CD4-positive, alpha-beta T cell treated with Interferon alpha-2 for 1 hour (primary cell): ENCODE measurements at regions not wholly inside any gene's neighbourhood (a gene's known extent, or its start where the extent isn't known, plus 50 kb on each side); places are given as distances from the start of the nearest gene placed in this dataset.

Experiments used
- DNase-seq, 2 donors: peaks; one replicate each; pipeline ENCODE4 v3.0.0-alpha.2; 2020 to 2022

DNA sequence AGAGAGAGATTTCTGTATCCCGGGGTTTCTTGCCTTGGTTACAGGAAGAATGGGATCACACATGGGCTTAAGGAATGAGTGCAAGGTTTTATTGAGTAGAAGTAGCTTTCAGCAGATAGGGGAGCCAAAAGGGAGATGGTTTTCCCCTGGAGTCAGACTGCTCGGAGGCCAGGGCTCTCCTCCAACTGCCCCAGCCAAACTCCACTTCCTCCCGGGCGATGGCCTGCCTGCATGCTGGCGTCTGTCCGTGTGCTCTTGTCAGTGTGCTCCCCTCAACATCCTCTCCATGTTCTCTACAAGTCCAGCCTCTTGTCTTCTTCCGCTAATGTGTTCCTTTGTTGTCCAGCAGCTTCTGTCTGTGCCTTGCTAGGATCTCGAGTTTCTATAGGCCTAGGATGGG lies 421.3 kb upstream of the ADGRL2 start:
- DNase-seq, result no peak

DNA sequence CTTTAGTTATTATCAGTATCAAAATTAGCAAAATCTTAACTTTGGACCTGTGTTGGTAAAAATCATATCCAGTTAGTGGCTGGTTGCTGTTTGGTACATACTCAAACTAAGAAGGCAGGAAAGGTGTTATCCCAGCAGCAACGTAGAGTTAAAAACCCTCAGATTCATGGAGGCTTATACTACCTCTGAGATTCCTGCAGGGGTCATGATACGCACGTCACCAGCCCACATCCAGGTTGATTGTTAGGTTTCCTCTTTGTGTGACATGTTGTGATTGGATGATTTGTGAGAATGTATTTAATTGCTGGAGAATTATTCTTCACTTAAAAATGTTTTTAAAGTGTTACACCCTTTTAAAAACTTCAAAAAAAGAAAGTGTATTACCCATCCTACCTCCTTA lies 423.3 kb upstream of the ADGRL2 start:
- no peak for DNase-seq

DNA sequence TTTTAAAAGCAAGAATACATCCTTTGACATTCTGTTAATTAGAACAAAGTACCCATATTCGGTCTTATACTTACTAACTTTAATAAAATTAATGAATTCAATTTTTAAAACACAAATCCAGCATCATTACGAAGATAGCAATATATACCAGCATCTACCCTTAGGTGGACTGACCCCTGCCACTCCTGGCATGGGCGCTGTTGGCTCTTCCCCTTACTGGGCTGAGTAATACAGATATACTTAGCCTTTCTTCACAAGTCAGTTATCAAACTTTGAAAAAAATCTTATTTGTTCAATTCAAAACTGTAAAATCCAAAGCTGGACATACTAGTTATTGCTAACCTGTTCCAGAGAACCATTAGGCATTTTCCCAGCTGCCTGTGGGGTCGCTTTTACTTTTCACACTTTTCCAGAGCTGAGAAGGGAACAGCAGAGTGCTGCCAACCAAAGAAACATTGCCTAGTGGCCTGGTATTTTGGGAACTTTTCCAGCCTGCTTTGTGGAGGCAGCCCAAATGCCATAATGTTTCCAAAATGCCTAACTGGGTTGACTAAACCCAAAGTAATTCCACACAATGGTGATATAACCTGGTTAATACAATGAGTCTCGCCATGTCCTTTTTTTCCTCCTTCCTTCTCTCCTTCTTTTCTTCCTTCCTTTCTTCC lies 424.7 kb upstream of the ADGRL2 start:
- no peak for DNase-seq

DNA sequence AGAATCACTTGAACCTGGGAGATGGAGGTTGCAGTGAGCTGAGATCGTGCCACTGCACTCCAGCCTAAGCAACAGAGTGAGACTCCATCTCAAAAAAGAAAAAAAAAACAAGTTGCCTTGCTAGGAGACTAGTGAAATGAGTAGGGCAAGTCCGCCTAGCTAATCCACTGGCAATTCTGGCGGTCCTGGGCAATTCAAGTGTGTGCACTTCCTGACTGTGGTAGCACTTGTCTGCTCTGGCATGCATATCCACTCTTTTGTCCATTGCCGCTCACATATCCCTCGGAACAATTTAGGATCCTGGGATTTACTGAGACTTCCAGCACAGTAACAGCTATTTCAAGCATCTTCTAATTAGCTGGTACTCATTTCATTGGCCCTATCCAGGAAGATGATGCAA lies 426.3 kb upstream of the ADGRL2 start:
- no peak for DNase-seq

DNA sequence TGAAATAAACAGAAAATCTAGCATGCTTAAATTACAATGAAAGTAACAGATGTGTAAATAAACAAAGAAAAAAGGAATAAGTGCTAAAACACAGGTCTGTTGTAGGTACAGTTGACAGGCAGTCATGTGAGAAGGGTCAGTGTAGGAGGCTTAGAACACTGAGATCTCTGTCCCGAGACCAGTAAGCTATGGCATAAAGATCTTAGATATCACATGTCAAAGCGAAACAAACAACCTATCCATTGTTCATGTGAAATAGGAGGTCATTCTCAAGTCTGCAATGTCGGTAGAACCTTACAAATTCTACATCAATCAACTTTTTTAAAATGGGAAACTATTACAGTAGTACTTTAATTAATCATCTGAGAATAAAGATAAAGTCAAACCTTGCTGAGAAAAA lies 428.9 kb upstream of the ADGRL2 start:
- no peak for DNase-seq

DNA sequence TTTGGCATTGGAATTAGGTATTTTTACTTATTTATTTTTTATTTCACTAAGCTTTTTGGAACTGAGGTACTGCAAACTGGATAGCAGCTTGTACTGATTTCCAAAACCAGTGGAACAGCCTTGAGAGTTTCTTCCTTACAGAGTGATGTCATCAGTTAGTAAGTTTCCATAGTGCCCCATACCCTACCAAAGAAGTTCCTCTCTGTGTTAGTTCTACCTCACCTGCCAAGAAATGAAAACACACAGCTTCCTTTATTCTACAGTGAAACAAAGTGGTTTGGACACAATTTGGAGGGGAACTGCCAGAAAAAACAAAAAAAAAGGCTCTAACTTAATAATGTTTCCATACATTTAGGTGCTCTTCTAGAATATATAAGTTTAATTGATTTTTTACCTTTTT lies 430.9 kb upstream of the ADGRL2 start:
- no peak for DNase-seq

DNA sequence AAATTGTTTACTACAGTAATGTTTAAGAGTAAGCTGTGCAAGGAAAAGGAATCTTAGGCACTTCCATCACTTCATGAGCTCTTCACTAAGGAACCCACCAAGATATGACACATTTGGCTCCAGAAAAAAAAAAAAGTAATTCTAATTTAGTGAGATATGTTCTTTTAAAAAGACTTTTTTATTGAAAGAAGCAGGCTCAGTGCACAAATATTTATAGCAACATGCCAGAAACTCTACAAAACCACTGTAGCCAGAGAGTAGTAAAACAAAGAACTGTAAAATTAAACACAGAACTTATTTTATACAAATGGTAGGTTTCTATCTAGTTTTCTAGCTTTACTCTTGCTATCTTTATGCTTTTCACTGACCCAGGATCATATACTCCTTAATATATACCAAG lies 434.6 kb upstream of the ADGRL2 start:
- no peak for DNase-seq

DNA sequence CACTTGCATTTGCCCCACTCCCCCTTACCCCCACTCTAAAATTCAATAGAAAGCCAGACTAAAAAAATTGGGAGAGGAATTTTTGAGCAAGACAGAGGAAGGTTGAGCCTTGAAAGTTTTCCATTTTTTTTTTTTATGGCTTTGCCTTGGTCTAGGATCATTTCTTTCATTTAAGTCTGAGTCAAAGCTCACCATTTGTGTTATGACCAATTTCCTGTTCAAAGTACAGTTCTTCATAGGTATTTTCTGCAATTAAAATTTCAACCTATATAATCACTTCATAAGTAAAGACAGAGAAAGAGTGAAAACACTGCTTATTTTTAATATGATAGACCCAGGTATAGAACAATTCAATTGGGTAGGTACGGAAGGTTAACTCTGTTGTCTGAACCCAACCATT lies 436.6 kb upstream of the ADGRL2 start:
- no peak for DNase-seq

DNA sequence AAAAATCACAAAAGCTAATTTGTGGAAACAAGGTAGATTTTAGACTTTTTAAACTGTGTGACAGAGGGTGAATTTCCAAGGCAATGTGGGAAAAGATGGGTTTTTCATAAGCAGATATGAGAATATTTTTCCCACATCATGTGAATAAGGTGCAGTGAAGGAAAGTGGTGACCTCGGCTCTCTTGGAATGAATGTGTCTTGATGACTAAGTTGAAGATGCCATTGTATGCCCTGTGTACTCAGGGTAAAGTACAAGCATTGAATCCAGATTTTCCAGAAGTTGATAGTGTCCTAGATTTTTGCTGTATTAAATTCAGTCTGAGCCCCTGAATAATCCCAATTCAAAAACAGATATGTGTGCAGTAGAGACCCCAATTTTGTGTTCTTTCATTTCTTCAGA lies 442.6 kb upstream of the ADGRL2 start:
- no peak for DNase-seq

DNA sequence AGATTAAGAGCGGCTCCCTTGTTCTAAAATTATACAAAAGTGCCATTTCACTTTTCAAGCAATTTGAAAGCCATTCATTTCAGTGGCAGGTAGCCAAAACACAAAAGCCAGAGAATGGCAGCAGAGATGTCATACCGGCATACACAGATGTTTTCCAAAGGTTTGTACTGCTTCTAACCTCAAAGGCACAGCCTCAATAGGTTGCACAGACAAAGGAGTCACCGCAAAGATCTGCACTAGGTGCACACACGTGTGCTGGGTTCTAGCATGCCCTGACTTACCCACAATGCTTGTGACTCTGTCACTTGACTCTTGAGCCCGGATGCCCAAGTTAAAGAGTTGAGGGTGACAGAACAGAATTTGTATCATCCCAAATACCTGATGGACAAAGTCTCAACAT lies 448.9 kb upstream of the ADGRL2 start:
- DNase-seq, result no peak

DNA sequence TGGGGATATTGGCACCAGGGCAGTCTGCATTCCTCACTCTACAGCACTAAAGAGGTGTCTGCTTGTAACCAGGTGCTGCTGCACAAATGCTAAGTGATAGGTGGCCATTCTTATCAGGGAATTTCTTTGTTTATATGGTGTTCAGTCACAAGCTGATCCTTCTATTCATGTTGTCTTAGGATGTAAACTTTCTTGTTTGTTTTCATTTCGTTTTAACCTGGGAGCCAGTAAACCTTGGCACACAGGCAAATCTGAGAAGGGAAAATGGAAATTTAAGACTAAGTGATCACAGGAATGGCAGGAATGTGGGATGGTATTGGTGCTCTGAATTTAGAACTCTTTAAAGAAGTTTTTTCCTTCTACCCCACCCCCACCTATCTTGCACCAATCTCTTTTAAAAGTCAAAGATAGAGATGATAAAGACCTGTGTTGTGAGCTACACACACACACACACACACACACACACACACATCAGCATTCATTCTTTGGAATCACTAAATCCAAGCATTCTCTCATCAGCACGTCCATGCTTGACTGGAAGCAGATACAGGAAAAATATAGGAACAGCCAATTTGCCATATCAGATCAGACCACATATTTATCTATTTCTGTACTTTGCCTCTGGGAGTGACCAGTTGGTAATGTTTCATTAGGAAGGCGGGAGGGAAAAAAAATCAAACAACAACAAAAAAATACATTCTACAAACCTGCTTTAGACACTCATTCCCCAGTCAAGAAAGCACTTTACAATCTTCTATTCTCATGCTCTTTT lies 451.4 kb upstream of the ADGRL2 start:
- no peak for DNase-seq

DNA sequence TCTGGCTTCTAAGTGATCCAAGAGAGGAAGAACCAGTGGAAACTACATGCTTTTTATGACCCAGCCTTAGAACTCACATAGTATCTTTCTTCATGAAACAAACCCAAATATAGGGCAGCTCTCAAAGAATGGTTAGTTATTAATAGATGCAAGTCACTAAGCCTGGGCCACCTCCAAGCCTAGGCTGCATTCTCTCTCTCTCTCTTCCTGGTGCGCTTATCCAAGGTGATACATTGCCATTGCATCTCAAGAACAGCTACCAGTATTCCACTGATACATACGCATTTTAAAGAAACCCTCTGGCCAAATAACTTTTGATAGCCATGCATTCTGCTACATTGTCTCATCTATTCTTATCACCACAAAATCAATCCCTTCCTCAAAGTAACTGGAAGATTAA lies 455.6 kb upstream of the ADGRL2 start:
- no peak for DNase-seq

DNA sequence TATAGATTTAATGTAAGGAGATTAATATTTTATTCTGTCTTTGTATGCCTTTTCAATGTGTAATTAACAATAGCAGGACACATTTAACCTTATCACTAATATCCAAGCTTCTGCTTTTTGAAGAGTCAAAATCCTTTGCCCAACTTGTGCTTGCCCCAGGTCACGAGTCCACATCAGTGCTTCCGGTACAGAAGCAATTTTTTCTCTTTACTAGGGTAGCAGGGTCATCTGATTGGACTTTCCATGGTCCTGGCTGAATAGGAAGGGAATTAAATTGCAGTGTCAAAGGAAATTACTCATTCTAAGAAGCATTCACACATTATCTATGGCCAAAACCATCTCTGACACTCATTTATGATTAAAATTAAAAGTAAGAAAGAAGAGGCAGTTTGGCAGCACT lies 460.5 kb upstream of the ADGRL2 start:
- no peak for DNase-seq

DNA sequence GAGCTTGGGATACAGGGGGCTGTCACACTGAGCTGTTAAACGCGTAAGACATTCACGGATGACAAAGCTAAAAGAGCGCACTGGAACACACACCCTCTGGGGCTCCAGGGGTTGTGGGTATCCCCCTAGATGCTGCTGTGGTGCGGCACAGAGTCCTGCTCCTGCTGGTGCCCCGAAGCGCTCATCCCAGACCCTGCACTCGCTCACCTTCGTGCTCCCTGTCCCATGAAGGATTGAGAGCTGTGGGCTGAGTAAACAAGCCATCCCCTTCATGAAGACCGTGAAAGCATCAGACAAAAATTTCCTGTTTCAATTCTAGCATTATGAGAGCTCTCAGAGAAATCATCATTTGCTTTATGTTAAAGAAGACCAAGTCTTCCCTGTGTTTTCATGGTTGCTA lies 463.5 kb upstream of the ADGRL2 start:
- DNase-seq, result no peak

DNA sequence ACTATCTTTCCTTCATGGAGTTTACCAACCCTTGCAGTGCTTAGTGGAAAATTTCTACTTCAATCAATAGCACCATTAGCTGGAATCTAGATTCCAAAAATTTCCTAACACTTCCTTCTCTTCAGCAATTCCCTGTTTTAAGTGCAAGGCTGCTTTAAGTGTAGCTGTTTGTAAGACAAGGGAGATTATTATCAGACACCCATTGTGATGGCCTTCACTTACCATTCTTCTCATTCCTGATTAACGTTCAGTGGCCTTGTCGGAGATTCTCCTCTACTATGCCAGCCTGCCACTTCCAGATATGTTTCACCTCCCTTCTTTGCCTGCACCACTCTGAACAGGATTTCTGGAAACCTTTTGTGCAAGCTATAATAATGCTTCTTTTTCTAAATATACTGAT lies 464.9 kb upstream of the ADGRL2 start:
- no peak for DNase-seq

DNA sequence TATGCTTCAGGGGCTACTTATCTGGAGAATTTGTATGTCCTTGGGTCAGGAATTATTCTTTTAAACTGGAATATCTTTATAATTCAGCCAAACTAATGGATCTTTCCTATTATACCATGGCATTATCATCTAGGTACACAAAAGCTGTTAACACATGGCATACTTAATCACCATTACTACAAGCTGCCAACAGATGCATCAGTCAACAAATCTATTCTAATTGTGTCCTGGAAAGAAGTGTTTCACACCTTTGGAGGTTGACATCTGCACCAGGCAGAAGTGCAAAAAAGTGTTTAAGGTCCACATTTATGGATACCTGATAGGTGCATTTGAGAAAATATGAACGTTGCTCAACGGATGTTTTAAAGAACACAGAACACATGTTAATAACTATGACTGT lies 470.2 kb upstream of the ADGRL2 start:
- no peak for DNase-seq

DNA sequence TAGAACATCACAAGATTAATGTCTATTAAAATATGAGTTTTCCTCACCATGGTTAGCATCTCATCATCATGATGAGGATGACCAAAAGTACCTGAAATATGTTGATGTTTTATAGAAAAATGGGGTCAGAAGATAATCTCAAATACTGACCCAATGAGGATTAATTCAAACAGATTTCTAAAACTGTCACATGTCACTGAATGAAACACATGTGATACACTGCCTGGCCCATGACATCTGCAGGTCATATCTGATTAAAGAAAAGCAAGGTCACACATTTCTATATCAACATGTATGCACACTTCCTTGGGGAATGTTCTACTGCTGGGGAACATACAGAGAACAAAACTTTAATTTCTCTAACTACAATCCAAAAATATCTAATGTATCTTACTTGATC lies 470.6 kb upstream of the ADGRL2 start:
- DNase-seq, result no peak

DNA sequence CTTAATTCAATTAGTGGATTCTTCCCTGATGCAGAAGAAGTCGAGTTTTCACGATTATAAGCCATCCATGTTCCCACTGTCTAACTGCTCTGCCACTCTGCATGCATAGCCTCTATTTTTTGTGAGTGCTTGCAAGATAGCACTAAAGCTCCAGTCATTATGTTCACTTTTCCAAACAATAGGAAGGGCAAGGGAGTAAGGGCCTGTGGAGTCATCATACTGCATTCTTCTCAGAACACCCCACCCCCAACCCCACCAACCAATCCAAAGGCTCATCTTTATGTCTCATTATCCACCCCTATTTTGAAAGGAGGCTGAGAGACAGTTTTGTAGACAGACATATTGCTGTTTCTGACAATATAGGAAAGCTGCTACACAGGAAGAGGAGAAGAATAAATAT lies 471.7 kb upstream of the ADGRL2 start:
- DNase-seq, result no peak

DNA sequence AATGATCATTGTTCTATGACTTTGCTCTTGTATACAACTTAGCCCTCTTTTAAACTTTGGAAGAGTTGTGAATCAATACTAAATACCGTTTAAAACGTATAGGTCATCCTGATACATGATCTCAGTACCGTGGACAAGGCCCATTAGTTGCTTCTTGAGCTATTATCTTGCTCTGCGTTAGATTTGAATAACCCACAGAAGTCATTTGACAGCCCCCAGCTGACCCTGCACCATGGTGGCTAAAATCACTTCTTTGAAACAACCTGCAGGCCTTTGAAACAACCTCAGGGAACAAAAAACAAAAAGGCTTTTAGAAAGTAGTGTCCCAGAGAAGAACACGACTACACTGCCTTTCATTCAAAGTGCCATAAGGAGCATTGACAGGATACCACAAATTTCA lies 473.0 kb upstream of the ADGRL2 start:
- no peak for DNase-seq

DNA sequence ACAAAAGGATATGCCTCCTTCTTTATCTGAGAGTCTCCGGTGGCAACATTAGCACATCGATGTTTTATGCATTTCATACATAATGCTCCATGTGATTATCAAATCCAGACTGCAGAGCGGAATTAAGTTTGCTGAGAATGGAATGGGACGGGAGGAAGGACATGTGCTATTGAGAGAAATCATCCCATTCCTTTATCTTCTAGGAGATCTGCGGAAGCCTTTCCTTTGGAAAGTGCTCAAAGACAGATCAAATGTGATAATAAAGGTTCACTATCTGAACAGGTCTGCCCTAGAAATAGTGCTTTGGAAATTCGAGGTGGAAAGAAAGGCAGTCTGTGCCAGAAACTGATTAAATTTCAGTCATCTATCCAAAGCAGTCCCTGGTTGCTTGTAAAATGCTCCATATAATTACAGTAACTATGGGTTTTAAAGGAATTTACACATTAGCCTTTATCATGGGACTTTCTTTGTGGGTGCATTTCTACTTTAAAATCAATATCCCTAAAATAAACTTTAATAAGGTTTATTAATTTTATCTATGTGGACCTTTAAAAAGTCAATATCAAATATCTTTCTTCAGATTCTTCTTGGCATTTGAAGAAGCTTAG lies 473.5 kb upstream of the ADGRL2 start:
- no peak for DNase-seq

DNA sequence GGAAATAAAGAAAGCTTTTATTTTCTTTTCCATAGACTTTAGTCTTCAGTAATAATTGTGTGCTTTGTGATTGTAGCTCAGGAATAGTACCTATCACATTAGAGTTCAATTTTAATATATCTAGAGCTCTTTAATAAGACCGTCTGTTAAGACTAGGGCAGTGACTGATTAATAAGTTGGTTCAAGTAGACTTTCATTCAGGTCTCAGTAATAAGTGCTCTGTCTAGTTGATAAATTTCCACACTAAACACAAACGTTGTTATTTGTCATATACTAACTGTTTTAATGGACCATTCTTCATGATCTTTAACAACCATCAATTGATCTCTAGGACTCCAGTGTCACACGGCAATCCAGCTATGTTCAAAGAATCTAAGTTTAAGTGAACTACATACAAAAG lies 474.5 kb upstream of the ADGRL2 start:
- no peak for DNase-seq

DNA sequence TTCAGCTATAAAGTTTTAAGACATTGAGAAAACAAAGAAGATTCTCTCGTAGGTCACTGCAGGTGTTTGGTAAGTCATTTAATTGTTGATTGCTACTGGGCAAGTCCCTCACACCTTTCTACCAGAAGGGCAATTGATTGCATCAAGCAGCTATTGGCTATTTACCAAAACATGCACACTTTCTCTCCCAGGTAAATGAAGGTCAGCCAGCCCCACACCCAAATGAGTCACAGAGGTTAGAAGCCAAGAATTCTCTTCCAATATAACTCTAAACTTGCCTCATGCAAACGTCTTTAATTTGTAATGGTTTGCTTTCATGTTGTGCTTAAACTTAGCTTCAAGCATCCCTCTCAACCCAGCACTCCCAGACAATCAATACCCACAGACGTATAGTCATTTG lies 475.3 kb upstream of the ADGRL2 start:
- DNase-seq, result no peak

DNA sequence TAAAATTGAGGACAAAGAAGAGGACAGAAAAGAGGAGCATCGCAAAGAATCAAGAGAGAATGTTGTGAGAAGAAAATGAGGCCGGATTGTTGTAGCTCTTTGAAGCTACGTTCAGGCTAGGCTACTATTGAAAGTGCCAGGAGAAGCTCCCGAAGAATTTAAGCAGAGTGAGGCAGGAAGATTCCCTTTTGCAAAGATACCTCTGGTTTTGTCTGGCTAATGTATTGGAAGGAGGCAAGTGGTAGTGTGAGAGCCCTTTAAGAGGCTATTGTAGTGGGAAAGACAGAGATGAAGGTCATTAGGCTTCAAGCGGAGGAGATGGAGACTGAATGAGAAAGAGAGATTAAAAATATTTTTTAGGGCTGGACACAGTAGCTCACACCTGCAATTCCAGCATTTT lies 476.9 kb upstream of the ADGRL2 start:
- DNase-seq, result no peak

DNA sequence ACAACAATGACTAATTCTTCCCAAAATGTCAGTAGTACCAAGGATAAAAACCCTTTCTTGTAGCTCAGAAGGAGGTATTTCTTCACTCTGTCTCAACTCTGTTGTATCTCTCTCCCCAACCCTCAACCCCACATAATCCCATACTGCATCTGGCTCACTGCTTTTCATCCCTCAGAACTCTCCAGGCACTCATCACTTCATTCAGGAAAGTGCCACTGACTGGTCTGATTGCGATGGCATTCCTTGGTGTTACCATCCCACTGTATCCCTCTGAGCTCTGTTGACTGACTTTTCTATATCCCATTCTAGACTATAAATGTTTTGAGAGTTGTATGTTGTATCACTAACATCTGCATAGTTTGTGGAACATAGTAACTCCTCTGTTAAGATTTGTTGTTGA lies 483.5 kb upstream of the ADGRL2 start:
- DNase-seq, result no peak
